SK-N-SH (cell line): ENCODE measurements at regions not wholly inside any gene's neighbourhood (a gene's known extent, or its start where the extent isn't known, plus 50 kb on each side); places are given as distances from the start of the nearest gene placed in this dataset.

Experiments used
- CTCF ChIA-PET: fragments of 300-600, 350-600 bp; formaldehyde crosslinking; extraction: SDS; loops from one replicate; lab custom pipeline; 2021; lab: Yijun Ruan, JAX
- POLR2A ChIA-PET: fragments of 350-600 bp; sonication (Branson Sonifier 250); formaldehyde crosslinking; extraction: SDS; loops from one replicate; lab custom pipeline; 2020; ENCODE audit warnings: antibody characterized with exemption, inconsistent platforms; lab: Yijun Ruan, JAX
- DNase-seq: peaks from one replicate; pipeline ENCODE4 v3.0.0; 2012
- H2AFZ ChIP-seq: fragments of 200-600 bp; sonication (generic); 2 replicates; pipeline ENCODE4 v1.8.1; 2016; ENCODE audit warnings: antibody characterized with exemption, mild to moderate bottlenecking, low read depth
- H3F3A ChIP-seq: fragments of 200-600 bp; sonication (generic); replicated peaks from 2 replicates; pipeline ENCODE3; 2016; ENCODE audit warnings: antibody characterized with exemption, mild to moderate bottlenecking; ENCODE audit not compliant: insufficient read depth
- H3K27ac ChIP-seq, 2 experiments: fragments of 200-500 bp in 1 of 2; fragments of 200-600 bp in 1 of 2; sonication (Bioruptor generic) in 1 of 2; sonication (generic), shearing (Covaris generic) in 1 of 2; 2 replicates each; pipeline versions ENCODE4 v1.5.1 to v1.6.1; 2014 to 2016; ENCODE audit warnings: low read depth in 2 of 2, inconsistent platforms in 1 of 2, low read length in 1 of 2, mild to moderate bottlenecking in 1 of 2, mixed read lengths in 1 of 2
- H3K27me3 ChIP-seq: fragments of 200-600 bp; sonication (generic), shearing (Covaris generic); 2 replicates; pipeline ENCODE4 v1.6.1; 2016; ENCODE audit warnings: mixed run types; ENCODE audit not compliant: insufficient read depth
- H3K36me3 ChIP-seq, 2 experiments: fragments of 200-500 bp in 1 of 2; fragments of 200-600 bp in 1 of 2; sonication (Bioruptor generic) in 1 of 2; sonication (generic) in 1 of 2; replicated peaks in 1 of 2; 2 replicates each; pipeline versions ENCODE3 to v1.5.1; 2014 to 2016; ENCODE audit warnings: low read length in 1 of 2, mild to moderate bottlenecking in 1 of 2; ENCODE audit not compliant: insufficient read depth in 2 of 2, control insufficient read depth in 1 of 2
- H3K4me1 ChIP-seq, 2 experiments: fragments of 200-500 bp in 1 of 2; fragments of 200-600 bp in 1 of 2; sonication (Bioruptor generic) in 1 of 2; sonication (generic), shearing (Covaris generic) in 1 of 2; 2 replicates each; pipeline versions ENCODE4 v1.5.1 to v1.6.1; 2014 to 2016; ENCODE audit warnings: low read depth in 1 of 2, low read length in 1 of 2, mixed run types in 1 of 2; ENCODE audit not compliant: insufficient read depth in 2 of 2, control insufficient read depth in 1 of 2
- H3K4me2 ChIP-seq: fragments of 200-600 bp; sonication (generic), shearing (Covaris generic); 2 replicates; pipeline ENCODE4 v1.6.1; 2017; ENCODE audit warnings: mixed run types
- H3K4me3 ChIP-seq, 2 experiments: fragments of 200-500 bp in 1 of 2; fragments of 200-600 bp in 1 of 2; sonication (Bioruptor generic) in 1 of 2; sonication (generic), shearing (Covaris generic) in 1 of 2; 2 replicates each; pipeline versions ENCODE4 v1.5.1 to v1.8.1; 2014 to 2016; ENCODE audit warnings: low read depth in 2 of 2, inconsistent platforms in 1 of 2, low read length in 1 of 2, mild to moderate bottlenecking in 1 of 2, mixed read lengths in 1 of 2, moderate library complexity in 1 of 2
- H3K79me2 ChIP-seq: fragments of 200-600 bp; sonication (generic); 2 replicates; pipeline ENCODE4 v1.8.1; 2017; ENCODE audit warnings: mild to moderate bottlenecking; ENCODE audit not compliant: insufficient read depth
- H3K9ac ChIP-seq: fragments of 200-600 bp; sonication (generic); 2 replicates; pipeline ENCODE4 v1.6.1; 2017; ENCODE audit warnings: mixed run types
- H3K9me2 ChIP-seq: fragments of 200-600 bp; sonication (generic); 2 replicates; pipeline ENCODE4 v1.6.1; 2017; ENCODE audit warnings: mixed run types
- H3K9me3 ChIP-seq: fragments of 200-600 bp; sonication (generic); 2 replicates; pipeline ENCODE4 v1.6.1; 2017; ENCODE audit warnings: mixed run types, mild to moderate bottlenecking, moderate library complexity
- H4K20me1 ChIP-seq: fragments of 200-600 bp; sonication (generic); 2 replicates; pipeline ENCODE4 v1.6.1; 2017; ENCODE audit warnings: mild to moderate bottlenecking, mixed run types; ENCODE audit not compliant: insufficient read depth
- CHD2 ChIP-seq: fragments of 150-350 bp; IDR thresholded peaks from 2 replicates; pipeline ENCODE4 v1.6.1; 2018; ENCODE audit warnings: low read length; ENCODE audit not compliant: partially characterized antibody
- CTCF ChIP-seq: fragments of 200-600 bp; sonication (generic); IDR thresholded peaks from 2 replicates; pipeline ENCODE4 v1.6.1; 2017; ENCODE audit warnings: antibody characterized with exemption, mild to moderate bottlenecking, moderate library complexity
- FOXJ3 ChIP-seq: sonication (generic); formaldehyde crosslinking; IDR thresholded peaks from 2 replicates; pipeline ENCODE4 v1.5.1; 2020; ENCODE audit warnings: mild to moderate bottlenecking, missing genetic modification reagents
- FOXM1 ChIP-seq: IDR thresholded peaks from 2 replicates; pipeline ENCODE4 v1.4.0; 2012; ENCODE audit warnings: low read depth, mild to moderate bottlenecking
- GABPA ChIP-seq: IDR thresholded peaks from 2 replicates; pipeline ENCODE4 v1.4.0; 2012; ENCODE audit warnings: low read depth, mild to moderate bottlenecking
- GATA2 ChIP-seq: sonication (generic); formaldehyde crosslinking; IDR thresholded peaks from 2 replicates; pipeline ENCODE4 v1.5.0; 2020; ENCODE audit warnings: mild to moderate bottlenecking, missing genetic modification reagents
- NFIC ChIP-seq: IDR thresholded peaks from 2 replicates; pipeline ENCODE4 v1.4.0; 2012; ENCODE audit warnings: borderline replicate concordance
- NRF1 ChIP-seq: IDR thresholded peaks from 2 replicates; pipeline ENCODE4 v1.6.1; 2012; ENCODE audit warnings: low read depth, mild to moderate bottlenecking, low read length
- POLR2AphosphoS5 ChIP-seq: IDR thresholded peaks from 2 replicates; pipeline ENCODE4 v1.6.1; 2012; ENCODE audit warnings: low read depth, low read length
- RAD21 ChIP-seq: IDR thresholded peaks from 2 replicates; pipeline ENCODE4 v1.6.1; 2012; ENCODE audit warnings: mild to moderate bottlenecking, low read length
- RFX5 ChIP-seq: IDR thresholded peaks from 2 replicates; pipeline ENCODE4 v1.6.1; 2012; ENCODE audit warnings: mild to moderate bottlenecking, improper control_type of control experiment, low read length
- SIN3A ChIP-seq: IDR thresholded peaks from 2 replicates; pipeline ENCODE4 v1.6.1; 2012; ENCODE audit warnings: low read depth, mild to moderate bottlenecking, low read length, moderate library complexity, borderline replicate concordance
- SMC3 ChIP-seq: IDR thresholded peaks from 2 replicates; pipeline ENCODE4 v1.6.1; 2012; ENCODE audit warnings: low read depth, low read length, improper control_type of control experiment
- TAF1 ChIP-seq: IDR thresholded peaks from 2 replicates; pipeline ENCODE4 v1.6.1; 2012; ENCODE audit warnings: low read depth, mild to moderate bottlenecking, low read length, moderate library complexity, borderline replicate concordance
- TCF12 ChIP-seq: IDR thresholded peaks from 2 replicates; pipeline ENCODE4 v1.4.0; 2012
- USF1 ChIP-seq: IDR thresholded peaks from 2 replicates; pipeline ENCODE4 v1.4.0; 2012; ENCODE audit warnings: low read depth, borderline replicate concordance
- YY1 ChIP-seq: IDR thresholded peaks from 2 replicates; pipeline ENCODE4 v1.4.0; 2012; ENCODE audit warnings: low read depth, mild to moderate bottlenecking
- WGBS: methylation state at CpG from one replicate; pipeline ENCODE4 v1.1.6; 2017; ENCODE audit warnings: low lambda C conversion rate; 5-methylcytosine and 5-hydroxymethylcytosine counted together
- TF ChIP-seq, protein P1 (sequence below): IDR thresholded peaks from 2 replicates; pipeline ENCODE4 v1.4.0; 2012; ENCODE audit warnings: low read depth
- TF ChIP-seq, protein P2 (sequence below): fragments of 150-350 bp; IDR thresholded peaks from 2 replicates; pipeline ENCODE4 v1.6.1; 2016; ENCODE audit warnings: mild to moderate bottlenecking, low read depth, low read length
- TF ChIP-seq, protein P3 (sequence below): IDR thresholded peaks from 2 replicates; pipeline ENCODE4; 2012

- TF ChIP-seq SMC3, result no peak
- TF ChIP-seq CTCF, result no peak
- no peak for TF ChIP-seq RAD21
- no peak for TF ChIP-seq YY1
- TF ChIP-seq, protein P1, sequence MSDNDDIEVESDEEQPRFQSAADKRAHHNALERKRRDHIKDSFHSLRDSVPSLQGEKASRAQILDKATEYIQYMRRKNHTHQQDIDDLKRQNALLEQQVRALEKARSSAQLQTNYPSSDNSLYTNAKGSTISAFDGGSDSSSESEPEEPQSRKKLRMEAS, result no peak
- TF ChIP-seq CHD2, result no peak
- no peak for TF ChIP-seq FOXJ3
- TF ChIP-seq NRF1, result no peak
- no peaks in the 10 kb centered on the region for H3K79me2 ChIP-seq
- 8% methylated on average over 6 of the region's 6 CpGs for WGBS
- H4K20me1 ChIP-seq, result no peaks in the 10 kb centered on the region
- no peaks in the 10 kb centered on the region; the same call in 1 of the 2 replicates for H3K9me2 ChIP-seq
- no peak overlapping the region for H3K27ac ChIP-seq
- no peaks in the 10 kb centered on the region for H3K27me3 ChIP-seq
- no peak overlapping the region for H3K4me3 ChIP-seq
- H3K36me3 ChIP-seq, result no peaks in the 10 kb centered on the region
- POLR2A ChIA-PET, result no interaction called here
- CTCF ChIA-PET, result no interaction called here
- no peak for DNase-seq
- H3K9me3 ChIP-seq, result no peaks in the 10 kb centered on the region
- no peaks in the 10 kb centered on the region for H3F3A ChIP-seq
- no peaks in the 10 kb centered on the region for H3K4me1 ChIP-seq
- H3K9ac ChIP-seq, result no peak overlapping the region
- no peak overlapping the region for H3K4me2 ChIP-seq
- H2AFZ ChIP-seq, result no peak overlapping the region
Measured at GRCh38 chr4:110886270-110886669, 263.4 kb upstream of the PITX2 start.

DNA sequence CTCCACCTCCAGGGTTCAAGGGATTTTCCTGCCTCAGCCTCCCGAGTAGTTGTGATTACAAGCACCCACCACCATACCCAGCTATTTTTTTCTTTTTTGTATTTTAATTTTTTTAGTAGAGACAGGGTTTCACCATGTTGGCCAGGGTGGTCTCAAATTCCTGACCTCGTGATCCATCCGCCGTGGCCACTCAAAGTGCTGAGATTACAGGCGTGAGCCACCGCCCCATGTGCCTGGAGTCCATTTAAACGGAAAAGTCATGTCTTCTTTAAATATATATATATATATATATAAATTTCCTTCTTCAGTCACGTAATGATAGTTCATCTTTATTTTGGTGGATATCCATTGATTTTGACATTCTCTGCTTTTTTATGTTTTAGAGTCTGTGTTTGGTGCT is 264.0 kb upstream of the PITX2 start:
- H4K20me1 ChIP-seq, result no peaks in the 10 kb centered on the region
- no peak overlapping the region for H3K9ac ChIP-seq
- no peak overlapping the region for H2AFZ ChIP-seq
- H3K4me3 ChIP-seq, result no peak overlapping the region
- POLR2A ChIA-PET, result no interaction called here
- 9% methylated on average over 8 of the region's 8 CpGs for WGBS
- H3K4me1 ChIP-seq, result no peaks in the 10 kb centered on the region
- H3K79me2 ChIP-seq, result no peaks in the 10 kb centered on the region
- H3K9me2 ChIP-seq, result no peaks in the 10 kb centered on the region; the same call in 1 of the 2 replicates
- no peak for DNase-seq
- H3F3A ChIP-seq, result no peaks in the 10 kb centered on the region
- H3K27ac ChIP-seq, result no peak overlapping the region
- TF ChIP-seq CTCF, result no peak
- TF ChIP-seq NFIC, result no peak
- TF ChIP-seq, protein P2, sequence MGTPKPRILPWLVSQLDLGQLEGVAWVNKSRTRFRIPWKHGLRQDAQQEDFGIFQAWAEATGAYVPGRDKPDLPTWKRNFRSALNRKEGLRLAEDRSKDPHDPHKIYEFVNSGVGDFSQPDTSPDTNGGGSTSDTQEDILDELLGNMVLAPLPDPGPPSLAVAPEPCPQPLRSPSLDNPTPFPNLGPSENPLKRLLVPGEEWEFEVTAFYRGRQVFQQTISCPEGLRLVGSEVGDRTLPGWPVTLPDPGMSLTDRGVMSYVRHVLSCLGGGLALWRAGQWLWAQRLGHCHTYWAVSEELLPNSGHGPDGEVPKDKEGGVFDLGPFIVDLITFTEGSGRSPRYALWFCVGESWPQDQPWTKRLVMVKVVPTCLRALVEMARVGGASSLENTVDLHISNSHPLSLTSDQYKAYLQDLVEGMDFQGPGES, result no peak
- TF ChIP-seq SIN3A, result no peak
- TF ChIP-seq GATA2 (CRISPR knock-in tag), result no peak
- TF ChIP-seq TCF12, result no peak
- no peak for TF ChIP-seq GABPA
- TF ChIP-seq FOXM1, result no peak
- no peak for TF ChIP-seq TAF1
- TF ChIP-seq RFX5, result no peak
- TF ChIP-seq USF1, result no peak
- TF ChIP-seq NRF1, result no peak
- TF ChIP-seq, protein P3, sequence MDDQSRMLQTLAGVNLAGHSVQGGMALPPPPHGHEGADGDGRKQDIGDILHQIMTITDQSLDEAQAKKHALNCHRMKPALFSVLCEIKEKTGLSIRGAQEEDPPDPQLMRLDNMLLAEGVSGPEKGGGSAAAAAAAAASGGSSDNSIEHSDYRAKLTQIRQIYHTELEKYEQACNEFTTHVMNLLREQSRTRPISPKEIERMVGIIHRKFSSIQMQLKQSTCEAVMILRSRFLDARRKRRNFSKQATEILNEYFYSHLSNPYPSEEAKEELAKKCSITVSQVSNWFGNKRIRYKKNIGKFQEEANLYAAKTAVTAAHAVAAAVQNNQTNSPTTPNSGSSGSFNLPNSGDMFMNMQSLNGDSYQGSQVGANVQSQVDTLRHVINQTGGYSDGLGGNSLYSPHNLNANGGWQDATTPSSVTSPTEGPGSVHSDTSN, result no peak
- no peak for TF ChIP-seq SMC3
- TF ChIP-seq POLR2AphosphoS5, result no peak
- TF ChIP-seq, protein P1, result no peak
- H3K4me2 ChIP-seq, result no peak overlapping the region
- H3K36me3 ChIP-seq, result no peaks in the 10 kb centered on the region
- no peaks in the 10 kb centered on the region for H3K27me3 ChIP-seq
- CTCF ChIA-PET, result no interaction called here
- no peaks in the 10 kb centered on the region for H3K9me3 ChIP-seq
